T-helper 17 cell (primary cell): ENCODE measurements at regions not wholly inside any gene's neighbourhood (a gene's known extent, or its start where the extent isn't known, plus 50 kb on each side); places are given as distances from the start of the nearest gene placed in this dataset.

Experiments used
- ATAC-seq: fragments of 150-1000 bp; cut with Tn5 transposase; 2 replicates; pipeline ENCODE4 v1.10.0; 2021; ENCODE audit warnings: mild to moderate bottlenecking, moderate library complexity
- DNase-seq, 3 donors: peaks; one replicate each; pipeline versions ENCODE4 v3.0.0 to v3.0.0-alpha.2; 2020 to 2021
- H3K9me3 ChIP-seq: one replicate; pipeline ENCODE4 v1.7.0; 2013; ENCODE audit warnings: low read length, mild to moderate bottlenecking; ENCODE audit not compliant: control insufficient read depth, poor library complexity, severe bottlenecking
- H3K27ac Mint-ChIP-seq: one replicate; pipeline ENCODE4 v1.8.0; 2022; ENCODE audit warnings: mild to moderate bottlenecking, moderate library complexity, mixed read lengths
- H3K27me3 Mint-ChIP-seq: one replicate; pipeline ENCODE4 v1.8.0; 2022; ENCODE audit warnings: mixed read lengths
- H3K36me3 Mint-ChIP-seq: one replicate; pipeline ENCODE4 v1.8.0; 2022; ENCODE audit warnings: low read depth, mixed read lengths
- H3K4me1 Mint-ChIP-seq: one replicate; pipeline ENCODE4 v1.8.0; 2022; ENCODE audit warnings: mild to moderate bottlenecking, mixed read lengths
- H3K4me3 Mint-ChIP-seq: one replicate; pipeline ENCODE4 v1.8.0; 2022; ENCODE audit warnings: mild to moderate bottlenecking, moderate library complexity, mixed read lengths

DNA sequence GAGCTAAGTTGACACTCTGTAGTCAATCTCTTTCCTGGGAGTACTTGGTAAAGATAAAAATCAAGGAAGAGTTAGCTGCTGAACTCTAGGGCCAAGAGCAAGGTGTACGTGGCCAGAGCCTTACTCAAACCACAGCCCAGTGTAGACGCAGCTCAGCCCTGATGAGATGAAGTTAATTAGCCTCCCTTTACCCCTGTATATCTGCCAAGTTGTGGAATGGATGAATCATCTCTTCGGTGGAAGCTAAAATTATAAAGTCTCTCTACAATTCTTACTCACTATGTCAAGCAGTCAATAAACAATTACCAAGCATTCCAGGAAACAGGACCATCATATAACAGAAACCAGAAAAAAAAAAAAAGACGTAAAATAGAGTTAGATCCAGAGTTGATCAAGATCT, 146.9 kb upstream of the UFM1 start:
- DNase-seq (no peak), ATAC-seq (no peak)
- H3K36me3 Mint-ChIP-seq, result no peaks in the 10 kb centered on the region
- H3K4me3 Mint-ChIP-seq, result no peak overlapping the region
- H3K27ac Mint-ChIP-seq, result no peak overlapping the region
- H3K4me1 Mint-ChIP-seq, result no peaks in the 10 kb centered on the region
- peaks cover 4% of the 10 kb centered on the region for H3K27me3 Mint-ChIP-seq
- no peaks in the 10 kb centered on the region for H3K9me3 ChIP-seq

DNA sequence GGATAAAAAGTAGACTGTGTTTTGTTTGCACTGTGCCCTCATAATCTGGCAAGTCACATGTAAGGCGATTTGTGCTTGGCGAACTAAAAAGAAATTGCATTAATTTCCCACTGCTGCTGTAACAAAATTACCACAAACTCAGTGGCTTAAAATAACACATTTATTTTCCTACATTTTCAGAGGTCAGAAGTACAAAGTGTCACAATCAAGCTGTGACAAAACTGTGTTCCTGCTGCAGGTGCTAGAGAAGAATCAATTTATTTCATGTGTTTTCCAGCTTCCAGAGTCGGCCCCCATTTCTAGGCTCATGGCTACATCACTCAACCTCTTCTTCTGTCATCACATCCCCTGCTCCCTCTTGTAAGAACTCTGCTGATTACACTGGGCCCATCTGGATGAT, 158.6 kb upstream of the UFM1 start:
- no peaks in the 10 kb centered on the region for H3K27me3 Mint-ChIP-seq
- no peaks in the 10 kb centered on the region for H3K36me3 Mint-ChIP-seq
- no peaks in the 10 kb centered on the region for H3K9me3 ChIP-seq
- no peak for DNase-seq
- no peak overlapping the region for H3K27ac Mint-ChIP-seq
- no peaks in the 10 kb centered on the region for H3K4me1 Mint-ChIP-seq
- no peak for ATAC-seq
- H3K4me3 Mint-ChIP-seq, result no peak overlapping the region

DNA sequence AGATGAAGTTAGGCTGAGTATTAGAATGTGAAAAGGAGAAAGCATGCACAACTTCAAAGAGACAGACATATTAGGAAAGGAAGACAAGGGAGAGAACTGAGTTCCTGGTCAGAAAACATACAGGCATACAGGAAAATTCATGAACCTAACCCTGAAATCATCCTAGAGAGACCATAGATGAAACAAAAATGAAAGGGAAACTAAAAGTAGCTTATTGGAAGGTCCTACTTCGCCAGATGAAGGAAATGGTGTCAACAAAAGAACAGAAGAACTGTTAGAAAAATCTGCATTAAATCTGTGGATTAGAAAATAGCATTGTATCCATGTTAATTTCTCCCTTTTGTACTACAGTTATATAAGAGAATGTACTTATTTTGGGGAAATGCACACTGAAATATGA, 169.0 kb upstream of the UFM1 start:
- H3K4me3 Mint-ChIP-seq, result peak overlapping the region; percentile 74
- no peaks in the 10 kb centered on the region for H3K36me3 Mint-ChIP-seq
- DNase-seq, result no peak
- no peak for ATAC-seq
- peak overlapping the region; percentile 53 for H3K27ac Mint-ChIP-seq
- peaks cover 9% of the 10 kb centered on the region for H3K4me1 Mint-ChIP-seq
- H3K27me3 Mint-ChIP-seq, result no peaks in the 10 kb centered on the region
- no peaks in the 10 kb centered on the region for H3K9me3 ChIP-seq

DNA sequence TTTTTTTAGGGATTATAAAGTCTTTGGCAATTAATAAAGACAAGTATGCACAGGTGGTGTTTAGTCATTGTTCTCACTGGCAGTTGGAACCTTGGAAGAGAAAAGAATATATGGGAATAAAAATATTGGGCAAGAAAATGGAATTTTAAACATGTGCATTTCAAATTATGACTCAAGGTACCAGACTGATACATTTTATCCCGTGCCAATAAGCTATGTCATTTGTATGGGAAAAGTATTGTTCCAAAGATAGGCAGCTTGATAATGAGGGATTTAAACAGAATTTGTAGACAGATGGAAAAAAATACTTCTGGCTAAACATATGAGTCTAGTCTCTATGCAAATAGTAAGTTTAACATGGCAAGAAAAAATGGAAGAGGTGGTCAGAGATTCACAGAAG, 169.5 kb upstream of the UFM1 start:
- Mint-ChIP-seq H3K27ac (peak overlapping the region; percentile 53), H3K36me3 (no peaks in the 10 kb centered on the region), H3K4me3 (peak overlapping the region; percentile 74), H3K27me3 (no peaks in the 10 kb centered on the region), H3K4me1 (peaks cover 9% of the 10 kb centered on the region)
- ATAC-seq, result no peak
- DNase-seq, result no peak
- H3K9me3 ChIP-seq, result no peaks in the 10 kb centered on the region

DNA sequence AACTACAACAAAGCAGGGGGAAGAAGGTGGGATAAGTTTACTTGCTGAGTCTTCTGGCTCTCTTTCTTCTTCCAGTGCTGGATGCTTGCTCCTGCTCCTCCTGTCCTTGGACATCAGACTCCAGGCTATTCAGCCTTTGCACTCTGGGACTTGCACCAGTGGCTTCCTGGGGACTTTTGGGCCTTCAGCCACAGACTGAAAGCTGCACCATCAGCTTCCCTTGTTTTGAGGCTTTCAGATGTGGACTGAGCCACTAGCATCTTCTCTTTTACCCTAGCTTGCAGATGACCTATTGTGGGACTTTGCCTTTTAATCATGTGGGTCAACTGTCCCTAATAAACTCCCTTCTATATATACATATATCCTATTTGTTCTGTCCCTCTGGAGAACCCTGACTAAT, 173.0 kb upstream of the UFM1 start:
- Mint-ChIP-seq H3K36me3 (no peaks in the 10 kb centered on the region), H3K27me3 (no peaks in the 10 kb centered on the region)
- no peak for ATAC-seq

DNA sequence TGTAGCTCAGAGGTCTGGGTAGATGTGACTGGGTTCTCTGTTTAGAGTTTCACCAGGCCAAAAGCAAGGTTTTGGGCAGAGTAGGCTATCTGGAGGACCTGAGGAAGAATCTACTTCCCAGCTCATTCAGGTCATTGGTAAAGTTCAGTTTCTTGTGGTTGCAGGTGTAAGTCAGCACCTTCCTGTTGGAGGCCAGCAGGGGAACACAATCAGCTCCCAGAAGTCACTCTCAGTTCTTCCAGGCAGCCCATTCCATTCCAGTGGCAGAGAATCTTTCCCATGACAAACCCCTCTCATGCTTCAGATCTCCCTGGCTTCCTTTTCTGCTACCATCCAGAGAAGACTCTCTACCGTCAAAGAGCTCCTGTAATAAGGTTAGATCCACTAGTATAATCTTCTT, 176.2 kb upstream of the UFM1 start:
- ATAC-seq (no peak), DNase-seq (no peak)
- no peak overlapping the region for H3K4me3 Mint-ChIP-seq
- H3K36me3 Mint-ChIP-seq, result no peaks in the 10 kb centered on the region
- H3K27me3 Mint-ChIP-seq, result no peaks in the 10 kb centered on the region
- no peaks in the 10 kb centered on the region for H3K9me3 ChIP-seq
- peak overlapping the region; percentile 5 for H3K27ac Mint-ChIP-seq
- H3K4me1 Mint-ChIP-seq, result no peaks in the 10 kb centered on the region

More for the DNA sequence above, 173.0 kb upstream of the UFM1 start:
- DNase-seq, result no peak
- Mint-ChIP-seq H3K27ac (no peak overlapping the region), H3K4me3 (no peak overlapping the region), H3K4me1 (peaks cover 9% of the 10 kb centered on the region)
- no peaks in the 10 kb centered on the region for H3K9me3 ChIP-seq

DNA sequence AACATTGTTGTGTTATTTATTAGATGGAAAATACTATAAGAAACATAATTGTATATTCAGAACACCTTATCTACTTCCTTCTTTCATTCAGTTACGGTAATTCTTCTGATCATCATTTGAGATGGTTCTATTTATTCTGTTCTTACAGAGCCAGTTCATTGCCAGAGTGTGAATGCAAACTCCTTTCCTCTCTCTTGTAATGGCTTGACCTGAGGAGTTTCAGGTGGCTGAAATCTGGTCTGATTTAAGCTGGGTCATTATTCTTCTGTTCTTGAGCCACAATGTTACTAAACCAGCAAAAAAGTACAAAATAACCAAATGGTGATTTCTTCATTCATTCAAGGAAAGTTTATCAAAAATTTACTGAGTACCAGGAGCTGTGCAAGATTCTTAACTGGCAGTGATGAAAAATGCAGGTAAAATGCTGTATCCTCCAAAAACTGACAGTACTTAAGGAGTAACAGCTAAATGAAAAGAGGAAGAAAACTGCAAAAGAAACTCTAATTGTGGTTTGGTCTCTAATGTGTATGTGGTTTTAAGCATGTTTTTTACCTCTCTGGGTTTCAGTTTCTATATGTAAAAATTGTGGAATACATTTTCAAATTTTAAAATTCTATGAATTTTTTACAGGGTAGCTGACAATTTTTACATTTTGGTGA, 182.4 kb upstream of the UFM1 start:
- Mint-ChIP-seq H3K4me3 (no peak overlapping the region), H3K4me1 (peaks cover 4% of the 10 kb centered on the region), H3K27ac (no peak overlapping the region), H3K27me3 (no peaks in the 10 kb centered on the region), H3K36me3 (no peaks in the 10 kb centered on the region)
- ATAC-seq (no peak), DNase-seq (no peak)
- H3K9me3 ChIP-seq, result no peaks in the 10 kb centered on the region

DNA sequence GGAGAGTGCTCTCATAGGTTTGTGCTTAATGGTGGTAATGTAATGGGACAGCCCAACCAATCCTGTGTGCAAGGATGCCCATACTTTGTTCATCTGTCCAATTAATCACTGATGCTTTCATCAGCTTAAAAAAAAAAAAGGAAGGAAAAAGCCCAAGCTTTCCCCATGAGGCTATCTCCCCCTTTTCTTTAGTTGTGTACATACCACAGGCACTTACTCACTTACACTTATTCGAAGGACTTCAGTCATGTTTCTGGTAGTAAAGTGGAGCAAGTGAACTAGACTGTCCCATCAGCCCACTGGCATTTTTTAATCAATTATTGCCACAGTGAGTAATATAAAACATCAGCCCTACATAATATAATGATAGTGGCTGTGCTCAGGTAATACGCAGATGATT, 183.5 kb upstream of the UFM1 start:
- ATAC-seq (no peak), DNase-seq (no peak)
- Mint-ChIP-seq H3K27me3 (no peaks in the 10 kb centered on the region), H3K4me3 (no peak overlapping the region), H3K4me1 (peaks cover 4% of the 10 kb centered on the region), H3K36me3 (no peaks in the 10 kb centered on the region), H3K27ac (no peak overlapping the region)
- H3K9me3 ChIP-seq, result no peaks in the 10 kb centered on the region

DNA sequence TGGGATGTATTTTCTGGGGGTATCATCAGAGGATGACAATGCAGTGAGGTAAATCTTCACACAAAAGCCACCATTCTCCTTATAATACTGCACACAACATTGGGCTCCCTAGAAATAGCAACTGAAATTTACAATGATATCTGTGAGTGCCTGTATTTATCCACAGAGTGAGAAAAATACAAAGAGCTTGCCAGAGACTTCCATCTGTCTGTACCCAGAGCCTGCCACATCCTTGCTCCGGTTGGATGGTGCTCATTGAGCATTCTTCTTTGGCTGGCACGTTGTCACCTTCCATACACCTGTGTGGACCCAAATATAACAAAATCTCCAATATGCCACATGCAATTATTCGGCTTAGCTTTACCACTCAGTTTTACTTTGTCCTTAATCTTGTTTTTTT, 189.5 kb upstream of the UFM1 start:
- no peak for ATAC-seq
- Mint-ChIP-seq H3K4me3 (no peak overlapping the region), H3K27ac (no peak overlapping the region), H3K4me1 (no peaks in the 10 kb centered on the region), H3K36me3 (no peaks in the 10 kb centered on the region), H3K27me3 (no peaks in the 10 kb centered on the region)
- no peak for DNase-seq
- H3K9me3 ChIP-seq, result no peaks in the 10 kb centered on the region

DNA sequence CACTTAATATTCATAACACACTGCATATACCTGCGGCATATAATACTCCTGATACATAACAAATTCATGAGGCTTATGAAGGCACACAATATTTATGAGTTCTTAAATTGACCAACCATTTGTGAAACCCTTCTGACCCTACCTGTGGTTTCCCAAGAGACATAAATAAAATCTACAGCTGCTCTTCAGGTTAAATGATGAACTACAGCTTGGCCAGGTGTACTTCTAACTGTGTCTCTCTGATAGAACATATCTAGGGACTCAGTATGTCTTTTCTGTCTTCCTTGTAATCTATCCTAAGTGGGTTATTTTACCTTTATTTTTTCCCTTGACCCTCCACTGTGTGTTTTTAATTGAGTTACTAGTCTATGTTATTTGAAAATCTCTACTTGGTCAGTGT, 189.9 kb upstream of the UFM1 start:
- H3K4me1 Mint-ChIP-seq, result no peaks in the 10 kb centered on the region
- H3K27me3 Mint-ChIP-seq, result no peaks in the 10 kb centered on the region
- H3K9me3 ChIP-seq, result no peaks in the 10 kb centered on the region
- H3K36me3 Mint-ChIP-seq, result no peaks in the 10 kb centered on the region
- no peak for ATAC-seq
- H3K27ac Mint-ChIP-seq, result no peak overlapping the region
- H3K4me3 Mint-ChIP-seq, result no peak overlapping the region
- DNase-seq, result no peak

DNA sequence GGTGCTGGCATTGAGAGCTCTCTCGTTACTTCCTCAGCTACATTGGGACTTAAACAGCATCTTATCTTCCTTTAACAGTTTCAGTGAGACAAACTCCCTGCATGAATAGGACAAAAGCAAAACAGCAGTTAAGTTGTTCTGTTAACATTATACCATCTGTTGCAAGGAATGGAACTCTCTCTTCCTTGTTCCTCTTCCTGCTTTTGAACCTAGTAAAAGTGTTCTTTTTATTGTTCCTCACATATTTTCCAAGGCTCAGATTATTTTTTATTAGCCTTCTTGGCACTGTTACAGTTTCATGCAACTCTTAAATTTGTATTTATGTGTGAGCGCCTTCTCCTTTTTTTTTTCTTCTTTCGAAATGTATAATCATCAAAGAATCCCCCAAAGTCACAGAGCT, 202.6 kb upstream of the UFM1 start:
- Mint-ChIP-seq H3K4me1 (no peaks in the 10 kb centered on the region), H3K27ac (no peak overlapping the region), H3K36me3 (no peaks in the 10 kb centered on the region), H3K4me3 (no peak overlapping the region), H3K27me3 (no peaks in the 10 kb centered on the region)
- no peaks in the 10 kb centered on the region for H3K9me3 ChIP-seq
- no peak for DNase-seq
- ATAC-seq, result no peak

DNA sequence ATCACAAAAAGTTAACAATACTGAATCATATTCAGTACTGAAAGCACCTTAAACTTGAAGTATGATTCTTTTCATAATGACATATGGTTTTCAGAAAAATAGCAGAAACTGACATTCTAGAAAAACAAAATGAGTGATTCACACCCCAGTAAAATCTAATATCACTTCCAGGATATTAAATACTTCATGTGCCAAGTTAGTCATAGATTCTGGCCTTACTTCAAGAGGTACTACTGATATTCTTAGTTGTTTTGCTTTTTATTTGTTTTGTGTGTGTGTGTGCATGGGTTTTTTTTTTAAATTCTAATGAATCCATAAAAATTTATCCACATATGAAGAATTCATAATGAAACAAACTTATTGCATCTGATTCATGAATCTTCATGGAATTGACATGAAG, 207.9 kb upstream of the UFM1 start:
- H3K27ac Mint-ChIP-seq, result no peak overlapping the region
- ATAC-seq, result no peak
- no peak overlapping the region for H3K4me3 Mint-ChIP-seq
- no peaks in the 10 kb centered on the region for H3K4me1 Mint-ChIP-seq
- no peaks in the 10 kb centered on the region for H3K36me3 Mint-ChIP-seq
- no peaks in the 10 kb centered on the region for H3K9me3 ChIP-seq
- DNase-seq, result no peak
- no peaks in the 10 kb centered on the region for H3K27me3 Mint-ChIP-seq

DNA sequence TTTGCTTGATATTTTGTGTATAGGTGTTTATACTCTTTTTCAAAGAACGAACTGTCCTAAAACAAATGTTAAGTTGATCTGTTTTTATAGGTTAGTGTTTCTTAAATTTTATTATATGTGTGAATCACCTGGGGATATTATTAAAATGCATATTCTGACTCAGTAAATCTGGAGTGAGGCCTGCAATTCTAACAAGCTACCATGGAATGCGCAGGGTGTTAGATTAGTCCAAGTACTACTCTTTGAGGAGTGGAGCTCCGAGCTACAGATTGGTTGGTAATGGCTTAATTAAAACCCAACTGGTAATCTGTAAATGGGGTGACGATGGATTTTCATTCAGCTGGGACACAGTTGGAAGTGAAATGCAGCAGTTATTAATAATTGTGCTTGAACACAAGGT, 214.1 kb upstream of the UFM1 start:
- H3K27me3 Mint-ChIP-seq, result no peaks in the 10 kb centered on the region
- no peak for ATAC-seq
- no peaks in the 10 kb centered on the region for H3K9me3 ChIP-seq
- no peak overlapping the region for H3K27ac Mint-ChIP-seq
- DNase-seq, result no peak
- H3K36me3 Mint-ChIP-seq, result no peaks in the 10 kb centered on the region
- H3K4me1 Mint-ChIP-seq, result no peaks in the 10 kb centered on the region
- H3K4me3 Mint-ChIP-seq, result no peak overlapping the region

DNA sequence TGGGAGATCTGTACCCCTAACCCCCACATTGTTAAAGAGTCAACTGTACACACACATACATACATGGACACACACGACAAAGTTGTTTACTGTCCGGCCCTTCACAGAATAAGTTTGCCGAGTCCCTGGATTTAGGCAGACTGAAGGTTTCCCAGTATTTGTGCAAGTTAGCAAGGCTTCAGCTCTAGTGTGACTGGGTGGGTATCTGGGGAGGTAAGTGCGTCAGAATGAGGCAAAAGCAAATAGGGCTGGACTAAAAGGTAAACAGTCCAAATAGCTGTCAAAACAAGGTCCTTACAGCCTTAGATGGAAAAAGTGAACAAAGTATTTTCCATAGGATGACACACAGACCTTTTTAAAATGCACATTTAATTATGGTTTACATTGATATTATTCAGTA, 228.4 kb upstream of the UFM1 start:
- H3K27me3 Mint-ChIP-seq, result no peaks in the 10 kb centered on the region
- H3K4me3 Mint-ChIP-seq, result no peak overlapping the region
- DNase-seq, result no peak
- ATAC-seq, result no peak
- H3K4me1 Mint-ChIP-seq, result no peaks in the 10 kb centered on the region
- no peaks in the 10 kb centered on the region for H3K9me3 ChIP-seq
- no peaks in the 10 kb centered on the region for H3K36me3 Mint-ChIP-seq
- no peak overlapping the region for H3K27ac Mint-ChIP-seq
